HCT116 (cell line): ENCODE measurements at regions not wholly inside any gene's neighbourhood (a gene's known extent, or its start where the extent isn't known, plus 50 kb on each side); places are given as distances from the start of the nearest gene placed in this dataset.

Experiments
- CEBPB ChIP-seq: IDR thresholded peaks from 2 replicates; pipeline ENCODE4 v1.6.1; 2012; ENCODE audit warnings: low read depth
- CTCF ChIP-seq, 3 experiments: fragments of 200-600 bp in 1 of 3; sonication (generic) in 1 of 3; IDR thresholded peaks in 2 of 3; conservative IDR thresholded peaks in 1 of 3; 2 replicates each; pipeline ENCODE4 v1.5.1; 2012 to 2017; ENCODE audit warnings: low read depth in 2 of 3, low read length in 2 of 3, antibody characterized with exemption in 1 of 3, borderline replicate concordance in 1 of 3, control low read depth in 1 of 3, mild to moderate bottlenecking in 1 of 3, mixed read lengths in 1 of 3, mixed run types in 1 of 3, moderate library complexity in 1 of 3; ENCODE audit not compliant: insufficient read depth in 1 of 3
- ELF1 ChIP-seq: IDR thresholded peaks from 2 replicates; pipeline ENCODE4 v1.6.1; 2012; ENCODE audit warnings: low read depth, borderline replicate concordance
- EZH2 ChIP-seq: fragments of 200-600 bp; sonication (generic); IDR thresholded peaks from 2 replicates; pipeline ENCODE4 v1.6.1; 2017; ENCODE audit warnings: antibody characterized with exemption, mixed run types
- EZH2phosphoT487 ChIP-seq: fragments of 200-600 bp; IDR thresholded peaks from 2 replicates; pipeline ENCODE4 v1.6.1; 2018; ENCODE audit warnings: antibody characterized with exemption, borderline replicate concordance
- FOSL1 ChIP-seq: IDR thresholded peaks from 2 replicates; pipeline ENCODE4 v1.6.1; 2012; ENCODE audit warnings: low read depth
- MAX ChIP-seq: IDR thresholded peaks from 2 replicates; pipeline ENCODE4 v1.6.1; 2012
- POLR2A ChIP-seq: IDR thresholded peaks from 2 replicates; pipeline ENCODE4 v1.7.0; 2011; ENCODE audit warnings: borderline replicate concordance; ENCODE audit not compliant: insufficient read depth, insufficient read length; ENCODE audit errors: extremely low read depth
- POLR2AphosphoS5 ChIP-seq: IDR thresholded peaks from 2 replicates; pipeline ENCODE4 v1.6.1; 2011; ENCODE audit warnings: mild to moderate bottlenecking, low read depth, low read length, moderate library complexity
- ZBTB33 ChIP-seq: IDR thresholded peaks from 2 replicates; pipeline ENCODE4 v1.6.1; 2011; ENCODE audit warnings: mild to moderate bottlenecking, low read length, moderate library complexity; ENCODE audit not compliant: insufficient replicate concordance; ENCODE audit errors: extremely low read depth

GRCh38 chr17:69655902-69656301, 241.4 kb downstream of the MAP2K6 start:
- TF ChIP-seq CTCF (IDR thresholded peaks at IDR 0.05 in 2 of 3, conservative IDR thresholded peaks at IDR 0.05 in 1 of 3; ENCODE audit: borderline replicate concordance in 1 of 3, insufficient read depth in 1 of 3, low read depth in 2 of 3, low read length in 2 of 3) (no peak), MAX (no peak), FOSL1 (no peak), ELF1 (no peak), EZH2 (no peak), CEBPB (no peak), POLR2AphosphoS5 (no peak), POLR2A (no peak), ZBTB33 (no peak), EZH2phosphoT487 (no peak)
